ENCODE measurements at regions not wholly inside any gene's neighbourhood (a gene's known extent, or its start where the extent isn't known, plus 50 kb on each side); places are given as distances from the start of the nearest gene placed in this dataset.

DNA sequence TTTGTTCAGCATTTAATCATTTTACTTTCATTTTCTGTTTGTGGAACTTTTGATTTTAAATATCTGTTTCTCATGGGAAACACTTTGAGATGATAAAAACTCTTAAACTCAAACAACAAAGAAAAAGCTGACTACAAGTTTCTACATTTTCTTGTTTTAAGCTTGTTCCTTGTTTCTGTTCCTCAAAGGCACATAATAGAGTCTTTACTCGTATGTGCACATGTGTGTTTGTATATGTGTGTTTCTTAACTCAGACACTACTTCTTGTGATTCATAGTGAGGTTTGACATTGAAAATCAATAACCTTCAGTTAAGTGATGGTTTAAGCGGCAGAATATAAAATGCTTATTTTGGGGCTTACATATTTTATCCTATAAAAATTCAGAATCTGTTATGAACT lies 786.7 kb upstream of the EPHA6 start:
- Histone ChIP-seq H3K36me3 (ENCODE audit: control insufficient read depth in 1 of 2, insufficient read depth in 2 of 2, low read length in 2 of 2) (no peaks in the 10 kb centered on the region), H3K9me2 (ENCODE audit: insufficient read depth) (no peaks in the 10 kb centered on the region), H4K20me1 (ENCODE audit: insufficient read depth) (no peaks in the 10 kb centered on the region), H3K4me3 (replicated peaks in 1 of 2; ENCODE audit: low read depth in 1 of 2, low read length in 2 of 2) (no peak overlapping the region), H3K27ac (ENCODE audit: low read depth, low read length) (no peak overlapping the region), H3K27me3 (ENCODE audit: insufficient read depth, low read length) (no peaks in the 10 kb centered on the region), H2AFZ (ENCODE audit: low read depth, low read length, poor library complexity, severe bottlenecking) (no peak overlapping the region), H3K9me3 (ENCODE audit: control insufficient read depth in 1 of 2, insufficient read depth in 1 of 2, low read depth in 1 of 2, low read length in 2 of 2) (peaks cover 6% of the 10 kb centered on the region in 2 experiments; a peak in 2 of 4 replicates), H3K79me2 (ENCODE audit: insufficient read depth, low read length) (no peaks in the 10 kb centered on the region), H3K4me1 (ENCODE audit: control insufficient read depth in 1 of 2, insufficient read depth in 2 of 2, low read length in 2 of 2) (no peaks in the 10 kb centered on the region), H3K4me2 (ENCODE audit: low read length) (no peak overlapping the region), H3K9ac (ENCODE audit: low read length) (no peak overlapping the region)
- TF ChIP-seq POLR2A (IDR thresholded peaks at IDR 0.05; ENCODE audit: borderline replicate concordance, extremely low read depth, insufficient read depth, insufficient read length) (no peak), FOSL1 (IDR thresholded peaks at IDR 0.05; ENCODE audit: low read depth) (no peak), SP1 (IDR thresholded peaks at IDR 0.05; ENCODE audit: low read depth) (no peak)
- no TSS peak for BruUV-seq (replicated peaks)
- ATAC-seq (no peak), DNase-seq (ENCODE audit: low read depth, low spot score) (no peak)
- intact Hi-C loops (cut with micrococcal nuclease) = no loop called here
- ChIA-PET RAD21 (ENCODE audit: low non-redundant PET in 1 of 2, low total read pairs in 2 of 2, uncharacterized antibody in 2 of 2, unreplicated experiment in 2 of 2) (no interaction called here), CTCF (no interaction called here), POLR2A (no interaction called here)

DNA sequence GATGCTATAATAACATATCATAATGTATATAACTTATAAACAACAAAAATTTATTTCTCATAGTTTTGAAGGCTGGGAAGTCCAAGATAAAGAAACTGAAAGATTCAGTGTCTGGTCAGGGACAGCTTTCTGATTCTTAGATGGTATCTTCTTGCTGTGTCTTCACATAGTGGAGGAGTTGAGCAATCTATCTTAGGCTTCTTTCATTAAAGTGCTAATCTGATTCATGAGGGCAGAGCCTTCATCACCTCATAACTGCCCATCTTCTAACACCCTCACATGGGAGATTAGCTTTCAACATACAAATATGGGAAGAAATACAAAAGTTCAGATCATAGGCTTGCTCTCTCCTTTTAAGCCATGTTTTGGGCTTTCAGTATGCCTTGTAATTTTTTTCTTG lies 774.8 kb upstream of the EPHA6 start:
- no peak overlapping the region for H3K4me3 ChIP-seq (replicated peaks in 1 of 2; ENCODE audit: low read depth in 1 of 2, low read length in 2 of 2)
- H3K36me3 ChIP-seq (ENCODE audit: control insufficient read depth in 1 of 2, insufficient read depth in 2 of 2, low read length in 2 of 2) = no peaks in the 10 kb centered on the region
- RAD21 ChIA-PET (ENCODE audit: low non-redundant PET in 1 of 2, low total read pairs in 2 of 2, uncharacterized antibody in 2 of 2, unreplicated experiment in 2 of 2) = no interaction called here
- H3K27ac ChIP-seq (ENCODE audit: low read depth, low read length) = no peak overlapping the region
- no peak overlapping the region for H2AFZ ChIP-seq (ENCODE audit: low read depth, low read length, poor library complexity, severe bottlenecking)
- peaks cover 9 to 10% of the 10 kb centered on the region in 2 experiments; a peak in 3 of 4 replicates for H3K9me3 ChIP-seq (ENCODE audit: control insufficient read depth in 1 of 2, insufficient read depth in 1 of 2, low read depth in 1 of 2, low read length in 2 of 2)
- intact Hi-C loops (cut with micrococcal nuclease) = no loop called here
- H3K9me2 ChIP-seq (ENCODE audit: insufficient read depth) = no peaks in the 10 kb centered on the region
- no TSS peak for BruUV-seq (replicated peaks)
- no peak overlapping the region for H3K9ac ChIP-seq (ENCODE audit: low read length)
- no peaks in the 10 kb centered on the region for H3K79me2 ChIP-seq (ENCODE audit: insufficient read depth, low read length)
- no peak overlapping the region for H3K4me2 ChIP-seq (ENCODE audit: low read length)
- CTCF ChIA-PET = no interaction called here
- no peaks in the 10 kb centered on the region for H3K27me3 ChIP-seq (ENCODE audit: insufficient read depth, low read length)
- POLR2A ChIA-PET = no interaction called here
- H4K20me1 ChIP-seq (ENCODE audit: insufficient read depth) = no peaks in the 10 kb centered on the region
- no peaks in the 10 kb centered on the region for H3K4me1 ChIP-seq (ENCODE audit: control insufficient read depth in 1 of 2, insufficient read depth in 2 of 2, low read length in 2 of 2)
- DNase-seq (ENCODE audit: low read depth, low spot score) (no peak), ATAC-seq (no peak)
- TF ChIP-seq, protein P1, sequence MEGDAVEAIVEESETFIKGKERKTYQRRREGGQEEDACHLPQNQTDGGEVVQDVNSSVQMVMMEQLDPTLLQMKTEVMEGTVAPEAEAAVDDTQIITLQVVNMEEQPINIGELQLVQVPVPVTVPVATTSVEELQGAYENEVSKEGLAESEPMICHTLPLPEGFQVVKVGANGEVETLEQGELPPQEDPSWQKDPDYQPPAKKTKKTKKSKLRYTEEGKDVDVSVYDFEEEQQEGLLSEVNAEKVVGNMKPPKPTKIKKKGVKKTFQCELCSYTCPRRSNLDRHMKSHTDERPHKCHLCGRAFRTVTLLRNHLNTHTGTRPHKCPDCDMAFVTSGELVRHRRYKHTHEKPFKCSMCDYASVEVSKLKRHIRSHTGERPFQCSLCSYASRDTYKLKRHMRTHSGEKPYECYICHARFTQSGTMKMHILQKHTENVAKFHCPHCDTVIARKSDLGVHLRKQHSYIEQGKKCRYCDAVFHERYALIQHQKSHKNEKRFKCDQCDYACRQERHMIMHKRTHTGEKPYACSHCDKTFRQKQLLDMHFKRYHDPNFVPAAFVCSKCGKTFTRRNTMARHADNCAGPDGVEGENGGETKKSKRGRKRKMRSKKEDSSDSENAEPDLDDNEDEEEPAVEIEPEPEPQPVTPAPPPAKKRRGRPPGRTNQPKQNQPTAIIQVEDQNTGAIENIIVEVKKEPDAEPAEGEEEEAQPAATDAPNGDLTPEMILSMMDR (IDR thresholded peaks at IDR 0.05 in 2 of 3, conservative IDR thresholded peaks at IDR 0.05 in 1 of 3; ENCODE audit: borderline replicate concordance in 1 of 3, insufficient read depth in 1 of 3, low read depth in 2 of 3, low read length in 2 of 3) = no peak
- no peak for TF ChIP-seq POLR2A (IDR thresholded peaks at IDR 0.05; ENCODE audit: borderline replicate concordance, extremely low read depth, insufficient read depth, insufficient read length)
- no peak for TF ChIP-seq CBX3 (IDR thresholded peaks at IDR 0.05; ENCODE audit: low read depth)
- TF ChIP-seq, protein P2, sequence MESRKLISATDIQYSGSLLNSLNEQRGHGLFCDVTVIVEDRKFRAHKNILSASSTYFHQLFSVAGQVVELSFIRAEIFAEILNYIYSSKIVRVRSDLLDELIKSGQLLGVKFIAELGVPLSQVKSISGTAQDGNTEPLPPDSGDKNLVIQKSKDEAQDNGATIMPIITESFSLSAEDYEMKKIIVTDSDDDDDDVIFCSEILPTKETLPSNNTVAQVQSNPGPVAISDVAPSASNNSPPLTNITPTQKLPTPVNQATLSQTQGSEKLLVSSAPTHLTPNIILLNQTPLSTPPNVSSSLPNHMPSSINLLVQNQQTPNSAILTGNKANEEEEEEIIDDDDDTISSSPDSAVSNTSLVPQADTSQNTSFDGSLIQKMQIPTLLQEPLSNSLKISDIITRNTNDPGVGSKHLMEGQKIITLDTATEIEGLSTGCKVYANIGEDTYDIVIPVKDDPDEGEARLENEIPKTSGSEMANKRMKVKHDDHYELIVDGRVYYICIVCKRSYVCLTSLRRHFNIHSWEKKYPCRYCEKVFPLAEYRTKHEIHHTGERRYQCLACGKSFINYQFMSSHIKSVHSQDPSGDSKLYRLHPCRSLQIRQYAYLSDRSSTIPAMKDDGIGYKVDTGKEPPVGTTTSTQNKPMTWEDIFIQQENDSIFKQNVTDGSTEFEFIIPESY (IDR thresholded peaks at IDR 0.05; ENCODE audit: extremely low read depth, insufficient replicate concordance, low read length) = no peak
- TF ChIP-seq TCF7L2 (IDR thresholded peaks at IDR 0.05; ENCODE audit: borderline replicate concordance, extremely low read depth, insufficient read depth, insufficient read length) = no peak
- TF ChIP-seq EGR1 (IDR thresholded peaks at IDR 0.05; ENCODE audit: low read depth) = no peak
- TF ChIP-seq RAD21 (IDR thresholded peaks at IDR 0.05; ENCODE audit: low read depth) = no peak
- TF ChIP-seq MAX (IDR thresholded peaks at IDR 0.05) = no peak
- TF ChIP-seq ZFX (IDR thresholded peaks at IDR 0.05) = no peak
- TF ChIP-seq YY1 (IDR thresholded peaks at IDR 0.05; ENCODE audit: extremely low read depth, insufficient replicate concordance, low read depth, low read length) = no peak
- TF ChIP-seq EZH2 (IDR thresholded peaks at IDR 0.05) = no peak
- TF ChIP-seq JUND (IDR thresholded peaks at IDR 0.05) = no peak
- no peak for TF ChIP-seq FOSL1 (IDR thresholded peaks at IDR 0.05; ENCODE audit: low read depth)
